K562 (cell line): ENCODE measurements at regions not wholly inside any gene's neighbourhood (a gene's known extent, or its start where the extent isn't known, plus 50 kb on each side); places are given as distances from the start of the nearest gene placed in this dataset.

Experiments used
- ATAC-seq: fragments of 200-7000 bp; cut with Tn5 transposase; 3 replicates; pipeline ENCODE4 v1.9.1; 2020; ENCODE audit warnings: moderate library complexity
- BruUV-seq: library from RNA; stranded (reverse); fragments of 400-500 nt; replicated peaks from 2 replicates; lab custom pipeline; 2021; lab: Mats Ljungman, UMichigan
- CTCF ChIA-PET: fragments of 300-600 bp; formaldehyde crosslinking; extraction: SDS; loops from one replicate; lab custom pipeline; 2021; ENCODE audit warnings: low intra/inter-chr PET ratio; lab: Yijun Ruan, JAX
- POLR2A ChIA-PET: fragments of 300-600, 350-650 bp; sonication (Branson Sonifier 250); formaldehyde crosslinking; extraction: SDS; loops from one replicate; lab custom pipeline; 2021; ENCODE audit warnings: antibody characterized with exemption, inconsistent platforms; lab: Yijun Ruan, JAX
- DNase-seq, 4 experiments: peaks; one replicate each; pipeline versions ENCODE4 v3.0.0 to v3.0.0-alpha.2; 2011 to 2018; ENCODE audit warnings: low spot score in 3 of 4, mixed read lengths in 3 of 4; ENCODE audit errors: extremely low read depth in 1 of 4
- FAIRE-seq: peaks from 2 replicates; lab custom pipeline; 2011; peaks lifted over from hg19 to GRCh38; lab: Jason Lieb, UNC
- H2AFZ ChIP-seq: 2 replicates; pipeline ENCODE4 v1.6.0; 2011; ENCODE audit warnings: low read depth, low read length, control low read depth, inconsistent platforms
- H3K27ac ChIP-seq: fragments of 200-600 bp; 3 replicates; pipeline ENCODE4 v1.8.0; 2011; ENCODE audit warnings: low read depth, mild to moderate bottlenecking, control low read depth, inconsistent platforms, low read length, moderate library complexity, mixed read lengths; ENCODE audit errors: extremely low read depth
- H3K27me3 ChIP-seq, 2 experiments: fragments of 300-600 bp in 1 of 2; 2 replicates in 1 of 2; 3 replicates in 1 of 2; pipeline versions ENCODE4 v1.6.0 to v1.8.0; 2011; ENCODE audit warnings: inconsistent platforms in 2 of 2, low read length in 2 of 2, mild to moderate bottlenecking in 1 of 2, mixed read lengths in 1 of 2, moderate library complexity in 1 of 2; ENCODE audit not compliant: control insufficient read depth in 2 of 2, insufficient read depth in 2 of 2
- H3K36me3 ChIP-seq: fragments of 300-600 bp; 3 replicates; pipeline ENCODE4 v1.8.0; 2011; ENCODE audit warnings: mild to moderate bottlenecking, low read length, inconsistent platforms; ENCODE audit not compliant: control insufficient read depth, insufficient read depth
- H3K4me1 ChIP-seq, 2 experiments: fragments of 200-600 bp in 1 of 2; replicated peaks in 1 of 2; 2 replicates in 1 of 2; 3 replicates in 1 of 2; pipeline versions ENCODE4 v1.5.1 to v1.8.0; 2011; ENCODE audit warnings: inconsistent platforms in 2 of 2, low read length in 2 of 2, mild to moderate bottlenecking in 1 of 2, mixed read lengths in 1 of 2, moderate library complexity in 1 of 2; ENCODE audit not compliant: control insufficient read depth in 2 of 2, insufficient read depth in 2 of 2
- H3K4me2 ChIP-seq: 2 replicates; pipeline ENCODE4 v1.6.1; 2011; ENCODE audit warnings: low read length, control low read depth, inconsistent platforms, mixed read lengths; ENCODE audit not compliant: insufficient read depth
- H3K4me3 ChIP-seq: fragments of 200-600 bp; sonication (generic), shearing (Covaris generic); 2 replicates; pipeline ENCODE4 v1.5.1; 2016; ENCODE audit warnings: control low read depth, inconsistent platforms
- H3K79me2 ChIP-seq: fragments of 200-600 bp; 3 replicates; pipeline ENCODE4 v1.8.0; 2011; ENCODE audit warnings: low read length, inconsistent platforms; ENCODE audit not compliant: control insufficient read depth, insufficient read depth
- H3K9ac ChIP-seq, 2 experiments: 2 replicates each; pipeline versions ENCODE4 v1.6.0 to v1.6.1; 2011; ENCODE audit warnings: low read depth in 2 of 2, low read length in 2 of 2, control low read depth in 1 of 2, inconsistent platforms in 1 of 2, mild to moderate bottlenecking in 1 of 2, mixed read lengths in 1 of 2; ENCODE audit not compliant: insufficient read depth in 1 of 2
- H3K9me1 ChIP-seq: one replicate; pipeline ENCODE4 v1.6.0; 2011; ENCODE audit warnings: inconsistent platforms, mild to moderate bottlenecking, low read length, moderate library complexity; ENCODE audit not compliant: control insufficient read depth, insufficient read depth
- H3K9me3 ChIP-seq: replicated peaks from 2 replicates; pipeline ENCODE4 v1.5.1; 2011; ENCODE audit warnings: low read depth, low read length, inconsistent platforms; ENCODE audit not compliant: control insufficient read depth, insufficient read depth
- H4K20me1 ChIP-seq: replicated peaks from 2 replicates; pipeline ENCODE4 v1.6.1; 2011; ENCODE audit warnings: low read length, inconsistent platforms, mixed read lengths; ENCODE audit not compliant: control insufficient read depth, insufficient read depth
- NELFE ChIP-seq: IDR thresholded peaks from 2 replicates; pipeline ENCODE4 v1.6.1; 2011; ENCODE audit warnings: mild to moderate bottlenecking; ENCODE audit not compliant: insufficient read depth, insufficient read length
- YY1 ChIP-seq, 3 experiments: IDR thresholded peaks; 2 replicates each; pipeline ENCODE4 v1.6.1; 2011; ENCODE audit warnings: low read length in 2 of 3, mild to moderate bottlenecking in 2 of 3, moderate library complexity in 2 of 3, borderline replicate concordance in 1 of 3, control low read depth in 1 of 3, low read depth in 1 of 3; ENCODE audit not compliant: insufficient read depth in 3 of 3, insufficient replicate concordance in 2 of 3, control insufficient read depth in 1 of 3, insufficient read length in 1 of 3; ENCODE audit errors: extremely low read depth in 1 of 3
- ZKSCAN8 ChIP-seq: fragments of 200-800 bp; sonication (Bioruptor generic); IDR thresholded peaks from 2 replicates; pipeline ENCODE4 v1.6.1; 2016; ENCODE audit warnings: missing genetic modification characterization, missing compliant biosample characterization
- ZNF766 ChIP-seq: fragments of 200-800 bp; sonication (Bioruptor generic); conservative IDR thresholded peaks from 2 replicates; pipeline ENCODE4 v1.6.1; 2016; ENCODE audit warnings: missing genetic modification characterization, missing compliant biosample characterization
- WGBS: fragments of 100-300 bp; shearing (Covaris generic); methylation state at CpG from one replicate; pipeline ENCODE4 v1.1.6; 2016; ENCODE audit warnings: low coverage, mixed read lengths; ENCODE audit not compliant: insufficient coverage; ENCODE audit errors: missing lambda C conversion rate; 5-methylcytosine and 5-hydroxymethylcytosine counted together
- in situ Hi-C: fragments of 300-500 bp; cut with MboI; formaldehyde crosslinking; loops from 4 replicates; pipeline ENCODE4 v1.15.0; 2018; ENCODE audit warnings: inconsistent platforms, mixed read lengths
- intact Hi-C: fragments of 100-400 bp; cut with micrococcal nuclease; formaldehyde crosslinking; loops from 2 replicates; pipeline ENCODE4 v1.14.2; 2022

DNA sequence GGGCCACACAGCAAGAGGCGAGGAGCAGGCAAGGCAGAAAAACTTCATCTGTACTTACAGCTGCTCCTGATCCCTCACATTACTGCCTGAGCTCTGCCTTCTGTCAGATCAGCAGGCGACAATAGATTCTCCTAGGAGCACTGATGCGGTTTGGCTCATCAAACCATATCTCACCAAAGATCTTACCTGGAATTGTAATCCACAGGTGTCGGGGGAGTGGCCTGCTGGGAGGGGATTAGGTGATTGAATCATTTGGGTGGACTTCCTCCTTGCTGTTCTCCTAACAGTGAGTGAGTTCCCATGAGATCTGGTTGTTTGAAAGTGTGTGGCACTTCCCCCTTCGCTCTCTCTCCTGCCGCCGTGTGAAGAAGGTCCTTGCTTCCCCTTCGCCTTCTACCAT is 647.3 kb downstream of the SOCS6 start:
- WGBS: 0% methylated on average over 7 of the region's 8 CpGs
- TF ChIP-seq YY1 (IDR thresholded peaks at IDR 0.05; ENCODE audit: borderline replicate concordance in 1 of 3, control insufficient read depth in 1 of 3, extremely low read depth in 1 of 3, insufficient read depth in 3 of 3, insufficient read length in 1 of 3, insufficient replicate concordance in 2 of 3, low read depth in 1 of 3, low read length in 2 of 3): no peak
- TF ChIP-seq ZNF766 (CRISPR knock-in tag): no peak
- no peak for TF ChIP-seq NELFE
- no peak for TF ChIP-seq ZKSCAN8 (CRISPR knock-in tag)

More for the DNA sequence above, 647.3 kb downstream of the SOCS6 start:
- no peaks in the 10 kb centered on the region for H3K4me1 ChIP-seq
- CTCF ChIA-PET: no interaction called here
- POLR2A ChIA-PET: no interaction called here
- H3K4me2 ChIP-seq: no peak overlapping the region
- no peak overlapping the region for H3K9ac ChIP-seq
- no peaks in the 10 kb centered on the region for H3K79me2 ChIP-seq
- no peaks in the 10 kb centered on the region for H3K36me3 ChIP-seq
- no peak for FAIRE-seq
- no peaks in the 10 kb centered on the region for H3K9me3 ChIP-seq
- ATAC-seq: no peak
- in situ Hi-C loops (no loop called here), intact Hi-C loops (no loop called here)
- no TSS peak for BruUV-seq
- no peaks in the 10 kb centered on the region for H3K27me3 ChIP-seq
- no peaks in the 10 kb centered on the region for H3K9me1 ChIP-seq
- no peak for DNase-seq
- no peak overlapping the region for H3K4me3 ChIP-seq
- no peak overlapping the region for H2AFZ ChIP-seq
- no peaks in the 10 kb centered on the region for H4K20me1 ChIP-seq
- H3K27ac ChIP-seq: no peak overlapping the region
